ENCODE measurements at regions not wholly inside any gene's neighbourhood (a gene's known extent, or its start where the extent isn't known, plus 50 kb on each side); places are given as distances from the start of the nearest gene placed in this dataset.

DNA sequence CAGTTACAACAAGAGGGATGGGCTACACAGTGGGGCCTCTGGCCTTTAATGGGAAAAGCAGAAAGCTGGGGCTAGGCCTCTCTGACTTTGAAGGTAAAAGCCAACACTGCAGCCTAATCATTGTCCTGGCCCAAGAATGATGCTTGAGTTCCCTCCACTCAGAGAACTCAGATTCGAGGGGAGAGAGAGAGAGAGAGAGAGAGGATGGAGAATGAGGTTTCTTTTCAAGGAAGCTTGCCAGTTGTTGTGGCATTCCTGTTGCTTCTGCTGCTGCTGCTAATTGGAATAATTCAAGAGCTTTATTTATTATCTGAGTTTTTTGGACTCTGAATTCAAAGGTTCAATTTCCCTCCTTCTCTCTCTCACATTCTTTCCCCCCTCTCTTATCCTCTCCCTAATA is 144.6 kb upstream of the IRX6 start:
- TF ChIP-seq, protein P1, sequence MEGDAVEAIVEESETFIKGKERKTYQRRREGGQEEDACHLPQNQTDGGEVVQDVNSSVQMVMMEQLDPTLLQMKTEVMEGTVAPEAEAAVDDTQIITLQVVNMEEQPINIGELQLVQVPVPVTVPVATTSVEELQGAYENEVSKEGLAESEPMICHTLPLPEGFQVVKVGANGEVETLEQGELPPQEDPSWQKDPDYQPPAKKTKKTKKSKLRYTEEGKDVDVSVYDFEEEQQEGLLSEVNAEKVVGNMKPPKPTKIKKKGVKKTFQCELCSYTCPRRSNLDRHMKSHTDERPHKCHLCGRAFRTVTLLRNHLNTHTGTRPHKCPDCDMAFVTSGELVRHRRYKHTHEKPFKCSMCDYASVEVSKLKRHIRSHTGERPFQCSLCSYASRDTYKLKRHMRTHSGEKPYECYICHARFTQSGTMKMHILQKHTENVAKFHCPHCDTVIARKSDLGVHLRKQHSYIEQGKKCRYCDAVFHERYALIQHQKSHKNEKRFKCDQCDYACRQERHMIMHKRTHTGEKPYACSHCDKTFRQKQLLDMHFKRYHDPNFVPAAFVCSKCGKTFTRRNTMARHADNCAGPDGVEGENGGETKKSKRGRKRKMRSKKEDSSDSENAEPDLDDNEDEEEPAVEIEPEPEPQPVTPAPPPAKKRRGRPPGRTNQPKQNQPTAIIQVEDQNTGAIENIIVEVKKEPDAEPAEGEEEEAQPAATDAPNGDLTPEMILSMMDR (conservative IDR thresholded peaks at IDR 0.05 in 1 of 2, IDR thresholded peaks at IDR 0.05 in 1 of 2; ENCODE audit: extremely low read depth in 1 of 2, insufficient read depth in 1 of 2, low read depth in 1 of 2, low read length in 2 of 2), result no peak
- no peak for TF ChIP-seq EZH2 (IDR thresholded peaks at IDR 0.05; ENCODE audit: borderline replicate concordance, low read length)
